Stimulated activated naive CD8-positive, alpha-beta T cell treated with anti-CD3 and anti-CD28 coated beads, Interleukin-15, Interleukin-2, amounts not matched to agents 100 U/mL and 50 U/mL, for 24 hours (primary cell): ENCODE measurements at regions not wholly inside any gene's neighbourhood (a gene's known extent, or its start where the extent isn't known, plus 50 kb on each side); places are given as distances from the start of the nearest gene placed in this dataset.
A peak's percentile ranks its signal among the peaks of the same experiment; 100 is the strongest.
"Not testable (repeated sequence)": the region's sequence is repeated elsewhere in the genome, so short reads cannot be mapped to it uniquely, and the experiment has no call there.

ENCODE experiments used
- ATAC-seq: fragments of 150-1000 bp; cut with Tn5 transposase; one replicate; pipeline ENCODE4 v1.10.0; 2021
- DNase-seq: peaks from one replicate; pipeline ENCODE4 v3.0.0; 2021

DNA sequence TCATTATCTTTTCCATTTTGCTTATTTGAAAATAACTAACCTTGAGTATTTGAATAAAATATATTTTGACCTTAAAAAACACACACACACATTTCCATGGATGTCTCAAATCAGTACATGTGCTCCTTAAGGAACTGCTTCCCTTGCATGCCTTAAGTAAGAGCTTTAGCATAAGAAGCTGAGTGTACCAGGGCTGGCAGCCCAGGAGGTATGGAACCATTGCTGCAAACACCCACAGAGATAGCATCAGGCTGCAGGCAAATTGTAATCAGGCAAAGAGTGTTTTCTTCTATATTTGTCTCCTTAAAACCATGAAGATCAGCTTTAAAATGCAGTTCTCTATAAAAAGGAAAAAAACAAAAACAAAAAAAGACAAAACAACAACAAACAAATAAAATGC is 160.6 kb downstream of the PLK2 start:
- DNase-seq (no peak), ATAC-seq (no peak)

DNA sequence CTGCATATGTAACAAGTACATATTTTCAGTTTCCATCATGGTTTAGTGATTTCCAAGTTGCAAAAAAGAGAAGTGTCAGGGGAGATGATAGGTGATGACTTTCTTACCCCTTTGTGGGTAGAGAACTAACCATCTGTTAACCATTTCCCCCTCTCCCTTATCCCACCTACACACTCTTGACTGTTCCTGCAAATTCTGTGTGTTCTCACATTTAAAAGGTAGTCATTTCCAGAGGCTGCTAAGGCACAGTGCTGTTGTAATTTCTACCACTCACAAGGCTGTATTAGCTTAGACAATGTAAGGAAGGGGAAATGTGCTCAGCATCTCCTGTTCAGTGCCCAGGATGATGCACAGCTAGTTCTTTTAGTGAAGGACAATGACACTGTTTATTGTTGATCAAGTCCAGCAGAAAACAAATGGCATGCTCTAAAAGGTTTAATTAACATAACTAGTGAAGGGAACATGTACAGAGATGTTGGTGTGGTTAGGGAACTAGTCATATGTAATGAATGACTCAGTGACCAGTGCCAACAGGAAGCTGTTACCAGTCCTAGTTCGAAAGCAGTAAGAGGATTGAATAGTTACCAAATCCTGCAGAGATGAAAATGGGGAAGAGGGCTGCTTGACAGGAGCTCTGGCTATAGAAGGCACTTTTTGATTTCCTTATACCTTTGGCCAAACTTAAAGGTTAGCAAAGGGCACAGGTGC is 165.1 kb downstream of the PLK2 start:
- peak; percentile 66 for ATAC-seq
- no peak for DNase-seq

DNA sequence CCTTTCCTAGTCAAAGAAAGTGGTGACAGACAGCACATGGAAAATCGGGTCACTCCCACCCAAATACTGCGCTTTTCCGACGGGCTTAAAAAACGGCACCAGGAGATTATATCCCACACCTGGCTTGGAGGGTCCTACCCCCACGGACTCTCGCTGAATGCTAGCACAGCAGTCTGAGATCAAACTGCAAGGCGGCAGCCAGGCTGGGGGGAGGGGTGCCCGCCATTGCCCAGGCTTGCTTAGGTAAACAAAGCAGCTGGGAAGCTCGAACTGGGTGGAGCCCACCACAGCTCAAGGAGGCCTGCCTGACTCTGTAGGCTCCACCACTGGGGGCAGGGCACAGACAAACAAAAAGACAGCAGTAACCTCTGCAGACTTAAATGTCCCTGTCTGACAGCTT is 171.6 kb downstream of the PLK2 start:
- not testable (repeated sequence) for DNase-seq

DNA sequence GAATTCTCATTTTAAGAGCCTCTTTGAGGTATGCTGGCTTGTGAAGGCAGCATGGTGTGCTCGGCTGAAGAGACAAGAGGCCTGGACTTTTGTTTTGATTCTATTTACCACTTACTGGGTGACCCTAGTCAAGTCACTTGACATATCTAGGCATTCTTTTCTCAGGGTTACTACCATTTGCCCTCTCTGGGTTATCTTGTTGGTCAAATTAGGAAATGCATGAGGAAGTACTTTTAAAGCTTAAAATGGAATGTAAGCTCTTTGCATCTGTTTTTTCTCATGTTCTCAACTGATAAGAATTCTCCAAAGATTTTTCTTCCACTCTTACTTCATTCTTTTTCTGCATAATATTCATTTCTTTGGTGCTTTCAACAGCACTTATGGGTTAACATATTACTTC is 173.1 kb downstream of the PLK2 start:
- ATAC-seq (no peak), DNase-seq (no peak)

More for the DNA sequence above, 171.6 kb downstream of the PLK2 start:
- ATAC-seq: not testable (repeated sequence)

DNA sequence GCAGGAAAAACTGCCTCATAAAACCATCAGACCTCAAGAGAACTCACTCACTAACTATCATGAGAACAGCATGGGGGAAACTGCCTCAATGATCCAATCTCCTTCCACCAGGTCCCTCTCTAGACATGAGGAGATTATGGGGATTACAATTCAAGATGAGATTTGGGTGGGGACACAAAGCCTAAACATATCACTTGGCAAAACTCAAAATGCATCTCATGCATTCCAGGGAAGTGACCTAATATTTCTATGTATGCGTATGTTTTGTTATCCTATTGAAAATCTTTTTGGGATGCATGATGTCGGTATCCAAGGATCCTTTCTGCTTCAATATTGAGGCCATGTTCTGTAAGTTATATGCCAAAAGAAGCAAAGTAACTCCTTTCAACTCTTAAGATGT is 174.0 kb downstream of the PLK2 start:
- DNase-seq: no peak
- no peak for ATAC-seq

DNA sequence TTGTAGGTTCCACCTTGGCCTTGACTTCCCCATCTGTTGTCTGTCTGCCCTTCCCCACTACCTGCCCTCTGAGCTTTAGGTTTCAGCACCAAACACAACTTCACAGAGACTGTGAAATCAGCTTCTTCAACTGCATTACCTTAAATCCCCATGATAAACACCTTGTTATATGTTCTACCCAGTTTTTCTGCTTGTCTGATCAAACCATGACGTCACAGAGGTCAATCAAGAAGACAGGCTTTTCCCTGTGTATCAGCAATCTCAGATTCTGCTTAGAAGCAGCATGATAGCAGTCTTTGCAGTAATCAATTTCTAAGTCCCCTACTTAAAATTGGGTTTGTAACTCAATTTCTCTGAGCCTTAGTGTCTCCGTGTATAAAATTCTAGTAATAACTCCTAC is 175.0 kb downstream of the PLK2 start:
- DNase-seq (no peak), ATAC-seq (no peak)

DNA sequence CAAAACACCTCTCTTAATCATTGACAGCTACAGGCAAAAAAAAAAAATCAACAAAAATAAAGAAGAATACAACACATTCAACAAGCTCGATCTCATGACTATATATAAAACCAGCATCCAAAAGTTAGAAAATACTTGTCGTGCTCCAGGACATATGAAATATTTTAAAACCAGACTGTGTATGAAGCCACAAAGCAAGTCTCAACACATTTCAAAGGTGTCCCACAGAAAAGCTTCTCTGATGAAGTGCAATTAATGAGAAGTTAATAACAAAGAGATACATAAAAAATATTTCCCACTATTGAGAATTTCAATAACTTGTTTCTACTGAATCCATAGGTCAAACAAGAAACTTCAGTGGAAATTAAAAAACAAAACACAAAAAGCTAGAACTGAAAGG is 178.7 kb downstream of the PLK2 start:
- DNase-seq (no peak), ATAC-seq (no peak)

DNA sequence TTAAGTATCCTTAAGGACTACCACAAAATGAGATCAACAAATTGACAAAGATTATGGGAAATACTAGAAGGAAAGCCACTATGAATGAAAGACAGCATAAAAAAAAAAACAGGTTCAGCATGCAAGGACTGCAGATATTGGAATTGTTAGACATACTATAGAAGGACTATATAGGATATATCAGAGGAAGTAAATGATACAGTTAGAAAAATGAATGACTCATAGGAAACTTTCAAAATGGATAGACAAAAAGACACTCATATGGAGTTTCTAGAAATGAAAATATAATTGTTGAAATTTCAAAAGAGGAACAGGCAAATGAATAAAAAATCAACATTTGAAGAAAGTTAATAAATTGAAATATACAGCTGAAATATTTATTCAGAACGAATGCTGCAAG is 180.6 kb downstream of the PLK2 start:
- ATAC-seq (no peak), DNase-seq (no peak)

DNA sequence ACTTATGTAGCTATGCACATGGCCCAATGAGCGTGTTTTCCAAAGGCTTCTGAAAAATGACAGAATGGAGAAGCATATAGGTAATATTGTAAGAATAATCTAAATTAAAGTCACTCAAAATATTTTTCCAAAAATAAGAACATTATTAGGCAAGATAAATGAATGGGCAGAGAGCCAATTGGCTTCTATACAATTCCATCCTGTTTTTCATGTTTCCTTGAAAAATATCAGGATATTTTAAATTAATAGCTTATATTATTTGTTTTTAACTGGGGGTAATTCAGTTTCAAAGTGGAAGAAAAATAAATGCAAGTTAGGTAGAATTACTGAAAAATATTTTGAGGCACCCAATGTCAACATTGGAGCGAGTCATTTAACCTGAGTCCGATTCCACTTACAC is 183.5 kb downstream of the PLK2 start:
- no peak for DNase-seq
- ATAC-seq: no peak

DNA sequence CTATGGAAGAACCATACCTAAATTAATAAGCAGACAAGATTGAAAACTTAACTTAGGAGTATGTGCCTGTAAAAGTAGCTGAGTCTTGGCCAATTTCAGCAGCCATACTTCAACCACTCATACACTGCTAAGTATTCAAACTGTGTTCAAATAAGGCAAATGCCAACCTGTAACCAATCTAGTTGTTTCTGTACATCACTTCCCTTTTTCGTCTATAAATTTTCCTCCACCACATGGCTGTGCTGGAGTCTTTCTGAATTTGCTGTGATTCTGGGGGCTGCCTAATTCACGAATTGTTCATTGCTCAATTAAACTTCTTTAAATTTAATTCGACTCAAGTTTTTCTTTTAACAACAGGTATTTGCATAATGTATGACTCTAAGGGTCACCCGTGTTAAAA is 184.4 kb downstream of the PLK2 start:
- ATAC-seq (no peak), DNase-seq (no peak)

DNA sequence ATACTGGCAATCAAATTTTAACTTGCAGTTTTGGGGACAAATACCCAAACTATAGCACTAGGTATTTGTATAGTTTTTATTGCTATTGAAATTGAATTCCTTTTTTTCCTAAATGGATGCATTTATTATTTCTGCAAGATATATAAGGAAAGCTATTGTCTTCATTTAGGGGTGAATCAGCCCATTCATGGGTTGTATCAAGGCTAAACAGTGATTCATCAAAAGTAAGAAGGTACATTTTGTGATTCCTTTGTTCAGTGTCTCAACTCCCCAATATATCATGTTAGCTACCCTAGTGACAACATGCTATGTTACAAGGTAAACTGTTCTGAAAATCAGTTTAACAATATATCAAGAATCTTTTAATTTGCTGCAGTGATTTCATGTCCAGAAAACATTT is 185.7 kb downstream of the PLK2 start:
- ATAC-seq (no peak), DNase-seq (no peak)

DNA sequence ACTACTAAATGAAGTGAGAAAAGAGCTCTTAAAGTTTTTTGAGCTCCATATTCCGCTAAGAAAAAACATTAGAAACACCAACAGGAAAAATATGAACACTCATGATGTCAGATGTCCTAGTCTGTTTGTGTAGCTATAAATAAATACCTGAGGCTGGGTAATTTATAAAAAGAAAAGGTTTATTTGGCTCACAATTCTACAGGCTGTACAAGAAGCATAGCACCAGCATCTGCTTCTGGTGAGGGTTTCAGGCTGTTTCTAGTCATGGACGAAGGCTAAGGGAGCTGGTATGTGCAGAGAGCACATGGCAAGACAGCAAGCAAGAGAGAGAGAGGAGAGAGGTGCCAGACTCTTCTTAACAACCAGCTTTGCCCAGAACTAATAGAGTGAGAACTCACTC is 186.2 kb downstream of the PLK2 start:
- ATAC-seq: no peak
- DNase-seq: no peak

DNA sequence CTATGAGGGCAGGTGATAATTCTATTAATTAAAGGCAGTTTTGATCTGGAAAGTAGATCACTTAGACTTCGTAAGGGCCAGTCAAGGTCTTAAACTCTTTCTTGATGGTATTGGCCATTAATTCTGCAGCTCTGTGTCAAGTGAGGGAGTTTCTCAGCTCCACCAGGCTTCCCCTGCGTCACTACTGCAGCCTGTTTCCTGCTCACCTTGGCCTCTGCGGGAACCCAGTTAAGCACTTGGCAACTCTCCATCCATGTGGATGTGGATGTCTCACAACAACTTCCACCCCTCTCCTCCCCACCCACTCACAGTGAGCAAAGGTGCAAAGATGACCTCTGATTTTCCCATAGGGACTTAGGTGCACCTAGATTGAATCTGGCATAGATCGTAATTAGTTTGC is 191.6 kb downstream of the PLK2 start:
- ATAC-seq (no peak), DNase-seq (no peak)

DNA sequence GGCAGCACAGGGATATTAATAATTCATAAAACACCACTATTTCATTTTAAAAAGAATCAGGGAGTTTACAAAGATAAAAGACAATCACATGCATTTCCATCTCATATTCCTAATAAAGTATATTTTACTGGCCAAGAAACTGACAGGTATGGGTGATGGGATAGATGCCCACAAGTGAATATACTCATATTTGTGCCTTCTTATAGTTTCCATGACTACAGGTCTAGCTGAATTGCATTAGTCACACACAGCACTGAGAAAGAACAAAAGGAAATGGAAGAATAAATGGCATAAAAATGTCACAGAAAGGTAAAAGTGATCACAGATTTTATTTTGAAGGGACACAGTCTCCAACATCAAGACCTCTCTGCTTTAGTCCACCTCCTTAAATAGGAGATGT is 193.5 kb downstream of the PLK2 start:
- ATAC-seq: no peak
- no peak for DNase-seq

DNA sequence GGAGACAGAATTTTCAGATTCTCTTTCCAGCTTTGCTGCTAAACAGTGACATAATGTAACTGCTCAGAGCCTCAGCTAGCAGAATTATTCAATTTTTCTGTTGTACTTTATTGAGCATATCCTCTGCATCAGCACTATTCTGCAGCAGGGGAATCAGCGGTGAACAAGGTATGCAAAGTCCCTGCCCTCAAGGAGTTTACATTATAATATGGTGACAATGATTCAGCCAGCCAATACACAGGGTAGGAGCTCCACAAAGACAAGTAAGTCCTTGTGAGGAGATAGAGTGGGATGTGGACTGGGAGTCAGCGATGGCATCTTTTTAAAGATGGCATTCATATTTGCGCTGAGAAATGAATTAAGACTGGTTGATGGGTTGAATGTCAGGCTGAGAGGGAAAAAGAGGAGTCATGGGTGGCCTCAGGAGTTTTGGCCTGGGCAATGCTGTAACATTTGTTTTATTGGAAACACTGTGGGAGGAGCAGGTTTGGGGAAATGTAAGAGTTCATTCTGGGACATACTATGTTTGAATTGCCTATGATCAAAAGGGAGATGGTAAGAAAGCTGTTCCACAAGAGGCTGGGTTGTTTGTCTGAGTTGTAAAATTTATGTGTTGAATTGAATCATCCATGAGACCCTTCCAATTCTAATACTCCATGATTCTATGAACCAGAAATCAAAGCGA is 194.5 kb downstream of the PLK2 start:
- no peak for DNase-seq
- ATAC-seq: no peak

DNA sequence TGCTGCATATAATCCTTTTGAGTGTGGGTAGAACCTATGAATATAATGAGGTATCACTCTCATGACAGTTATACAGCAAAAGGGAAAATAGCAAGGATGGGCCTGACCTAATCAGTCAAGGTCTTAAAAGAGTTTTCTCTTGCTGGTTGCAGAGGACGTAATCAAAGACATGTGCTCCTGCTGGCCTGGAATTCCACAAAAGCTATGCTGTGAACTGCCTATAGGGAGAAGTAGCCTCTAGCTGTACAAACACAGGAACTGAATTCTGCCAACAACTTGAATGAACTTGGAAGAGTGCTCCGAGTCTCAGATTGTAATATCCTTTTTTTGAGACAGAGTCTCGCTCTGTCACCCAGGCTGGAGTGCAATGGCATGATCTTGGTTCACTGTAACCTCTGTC is 195.6 kb downstream of the PLK2 start:
- no peak for DNase-seq
- ATAC-seq: no peak

DNA sequence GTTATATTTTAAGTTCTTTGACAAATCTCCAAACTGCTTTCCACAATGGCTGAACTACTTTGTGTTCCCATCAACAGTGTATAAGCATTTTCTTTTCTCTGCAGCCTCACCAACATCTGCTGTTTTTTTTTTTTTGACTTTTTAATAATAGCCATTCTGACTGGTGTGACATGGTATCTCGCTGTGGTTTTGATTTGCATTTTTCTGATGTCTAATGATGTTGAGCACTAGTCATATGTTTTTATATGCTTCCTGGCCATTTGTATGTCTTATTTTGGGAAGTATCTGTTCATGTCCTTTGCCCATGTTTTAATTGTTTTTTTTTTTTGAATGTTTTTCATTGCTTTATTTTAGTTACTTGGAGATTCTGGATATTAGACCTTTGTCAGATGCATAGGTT is 196.6 kb downstream of the PLK2 start:
- ATAC-seq (no peak), DNase-seq (no peak)

DNA sequence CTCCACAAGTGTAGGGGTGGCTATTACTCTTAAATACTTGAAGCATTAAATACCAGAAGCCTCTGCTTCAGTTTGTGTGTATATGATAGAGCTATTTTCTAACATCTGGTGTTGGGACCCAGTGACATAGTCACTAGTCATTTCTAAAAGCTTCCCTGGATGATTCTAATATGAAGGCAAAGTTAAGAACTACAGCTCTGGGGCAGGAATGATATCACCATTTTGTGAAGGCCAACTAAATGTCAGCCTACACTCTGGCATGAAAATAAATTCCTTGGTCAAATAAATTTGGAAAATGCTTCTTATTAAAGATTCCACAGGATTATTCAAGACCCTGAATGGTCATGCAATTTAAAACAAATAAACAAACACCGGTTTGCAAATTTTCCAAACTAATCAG is 197.7 kb downstream of the PLK2 start:
- DNase-seq (no peak), ATAC-seq (no peak)

DNA sequence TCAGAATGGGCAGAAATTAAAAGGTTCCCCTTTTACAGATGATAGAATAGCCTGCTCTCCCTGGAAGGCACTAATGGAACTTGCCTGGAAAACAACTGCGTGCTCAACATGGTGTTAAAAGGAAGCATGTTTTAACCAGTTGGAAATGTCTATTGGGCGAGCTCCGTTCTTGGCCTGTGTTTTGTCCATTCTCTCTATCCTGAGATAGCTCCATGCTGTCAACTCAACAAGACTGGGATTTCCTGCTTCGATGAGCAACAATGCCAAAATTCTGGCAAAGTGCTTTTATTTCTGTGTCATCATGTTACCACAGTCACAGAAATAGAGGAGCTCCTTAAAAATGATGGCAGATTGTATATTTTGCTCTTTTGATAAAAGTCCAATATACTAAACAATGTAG is 198.3 kb downstream of the PLK2 start:
- DNase-seq: no peak

DNA sequence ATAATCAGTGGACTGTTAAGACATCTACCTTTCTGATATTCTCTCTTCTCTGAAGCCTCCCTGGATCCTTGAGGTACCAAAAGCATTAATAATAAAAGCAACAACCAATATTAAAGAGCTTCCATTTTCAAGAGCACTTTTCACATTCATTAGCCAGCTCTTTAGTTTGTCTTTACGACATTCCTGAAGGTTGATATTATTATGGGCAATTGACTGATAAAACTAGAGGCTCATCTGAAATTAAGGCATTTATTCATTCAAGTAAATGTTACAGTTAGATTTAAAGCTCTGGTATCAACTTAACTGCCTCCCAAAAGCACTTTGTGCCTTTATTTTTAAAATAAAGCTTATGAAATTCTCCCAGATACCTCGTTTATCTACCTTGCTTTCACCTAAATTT is 199.6 kb downstream of the PLK2 start:
- DNase-seq: no peak
- ATAC-seq: no peak

More for the DNA sequence above, 198.3 kb downstream of the PLK2 start:
- no peak for ATAC-seq

DNA sequence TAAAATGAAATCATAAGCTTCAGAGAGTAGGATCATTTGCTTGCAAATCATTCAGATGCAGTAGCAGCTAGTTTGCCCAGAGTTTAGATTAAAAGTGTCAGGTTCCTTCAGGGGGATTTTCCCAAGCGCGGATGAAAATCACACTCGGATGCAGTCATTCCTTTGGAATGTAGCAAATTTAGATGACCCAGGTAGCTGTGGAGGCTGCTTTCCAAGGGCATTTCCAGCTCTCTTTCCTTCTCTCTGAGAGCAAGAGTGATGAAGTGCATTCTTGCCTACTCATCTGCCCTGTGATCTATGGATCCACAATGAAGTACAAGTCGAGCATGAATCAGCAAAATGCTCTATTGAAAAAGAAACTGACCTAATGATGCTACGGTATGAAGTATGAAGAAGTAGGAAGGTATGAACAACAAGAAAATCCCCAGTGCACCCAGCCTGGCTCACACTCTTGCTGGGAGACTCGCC is 200.2 kb downstream of the PLK2 start:
- no peak for DNase-seq
- no peak for ATAC-seq

DNA sequence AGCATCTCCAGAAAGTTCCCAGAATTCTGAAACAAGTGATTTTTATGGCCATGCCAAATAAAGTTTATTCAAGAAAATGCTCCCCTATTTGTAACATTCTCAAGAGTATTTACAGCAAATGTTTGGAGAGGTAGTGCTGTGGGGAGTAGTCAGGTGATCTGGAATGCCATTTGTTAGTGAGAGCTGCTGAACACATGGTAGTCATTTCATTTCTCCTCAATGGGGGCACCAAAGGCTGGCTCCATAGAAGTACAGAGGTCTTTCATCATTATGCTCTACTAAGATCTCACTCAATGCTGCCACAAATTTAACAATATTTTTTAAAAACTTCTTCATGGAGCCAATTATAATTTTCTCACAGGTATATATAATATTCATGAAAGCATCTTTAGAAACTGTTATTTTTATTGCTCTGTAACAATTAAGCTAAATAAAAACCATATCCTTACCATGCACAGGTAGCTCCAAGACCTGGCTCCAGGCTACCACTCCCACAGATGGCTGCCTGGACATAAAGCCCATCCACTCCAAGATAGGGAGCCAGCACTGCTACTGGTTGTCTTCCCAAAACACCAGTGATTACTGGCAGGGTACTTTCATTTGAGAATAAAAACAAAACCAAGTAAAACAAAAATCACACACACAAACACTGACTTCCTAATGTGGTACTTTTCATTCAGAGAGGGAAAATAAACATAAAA is 200.8 kb downstream of the PLK2 start:
- no peak for ATAC-seq

DNA sequence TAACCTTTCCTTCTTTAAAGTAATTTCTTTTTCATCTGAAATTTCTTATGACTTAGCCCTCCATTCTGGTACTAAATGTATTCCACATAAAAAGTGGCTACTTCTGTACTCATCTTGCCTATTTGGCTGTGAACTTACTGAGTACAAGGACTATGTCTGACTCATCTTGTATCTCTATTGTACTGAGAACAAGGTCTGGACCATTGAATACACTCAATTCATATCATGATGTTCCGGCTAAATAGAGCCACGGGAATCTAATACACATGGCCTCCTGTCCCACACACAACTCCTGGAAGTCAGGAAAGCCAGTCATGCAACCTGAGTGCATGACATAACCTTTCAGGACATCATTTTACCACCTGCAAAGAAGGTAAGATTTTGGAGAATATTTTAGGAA is 203.9 kb downstream of the PLK2 start:
- ATAC-seq (no peak), DNase-seq (no peak)

More for the DNA sequence above, 200.8 kb downstream of the PLK2 start:
- DNase-seq: no peak
